ENCODE measurements at regions not wholly inside any gene's neighbourhood (a gene's known extent, or its start where the extent isn't known, plus 50 kb on each side); places are given as distances from the start of the nearest gene placed in this dataset.
A peak's percentile ranks its signal among the peaks of the same experiment; 100 is the strongest.

DNA sequence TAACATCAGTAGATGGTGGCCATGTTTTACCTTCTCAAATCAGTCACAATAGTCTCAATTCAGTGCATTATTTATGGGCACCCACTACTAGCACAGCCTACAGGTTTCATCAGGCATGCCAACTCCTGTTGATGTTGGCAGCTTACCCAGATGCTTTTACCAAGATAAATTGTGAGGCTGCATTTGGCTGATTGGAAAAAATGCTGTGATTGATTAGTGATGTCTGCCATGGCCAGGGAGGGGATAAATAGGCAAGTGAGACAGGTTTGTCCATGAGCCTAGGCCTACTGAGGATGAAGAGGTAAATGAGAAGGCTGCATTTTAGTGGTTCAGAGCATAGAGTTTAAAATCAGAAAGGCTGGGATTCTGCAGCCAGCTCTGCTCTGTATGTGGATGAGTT is 227.1 kb downstream of the NFATC2 start:
- Histone ChIP-seq H3K9ac (ENCODE audit: insufficient read depth in 1 of 2, low read depth in 2 of 2, low read length in 2 of 2) (no peak overlapping the region), H3K79me2 (ENCODE audit: control insufficient read depth, insufficient read depth, low read length) (no peaks in the 10 kb centered on the region), H3K27ac (ENCODE audit: extremely low read depth, low read depth, low read length) (no peak overlapping the region), H4K20me1 (replicated peaks; ENCODE audit: control insufficient read depth, insufficient read depth, low read length) (no peaks in the 10 kb centered on the region), H3K4me2 (ENCODE audit: insufficient read depth, low read length) (no peak overlapping the region), H3K9me3 (replicated peaks; ENCODE audit: control insufficient read depth, insufficient read depth, low read depth, low read length) (no peaks in the 10 kb centered on the region; the same call in 1 of the 2 replicates), H3K36me3 (ENCODE audit: control insufficient read depth, insufficient read depth, low read length) (no peaks in the 10 kb centered on the region), H3K4me1 (replicated peaks in 1 of 2; ENCODE audit: control insufficient read depth in 2 of 2, insufficient read depth in 2 of 2, low read length in 2 of 2) (peaks cover 7 to 12% of the 10 kb centered on the region in 2 experiments), H3K4me3 (no peak overlapping the region), H2AFZ (ENCODE audit: low read depth, low read length) (no peak overlapping the region), H3K27me3 (ENCODE audit: control insufficient read depth in 2 of 2, insufficient read depth in 2 of 2, low read length in 2 of 2) (peaks cover 5 to 37% of the 10 kb centered on the region in 2 experiments; a peak in 3 of 5 replicates), H3K9me1 (ENCODE audit: control insufficient read depth, insufficient read depth, low read length) (no peaks in the 10 kb centered on the region)
- TF ChIP-seq, protein P1, sequence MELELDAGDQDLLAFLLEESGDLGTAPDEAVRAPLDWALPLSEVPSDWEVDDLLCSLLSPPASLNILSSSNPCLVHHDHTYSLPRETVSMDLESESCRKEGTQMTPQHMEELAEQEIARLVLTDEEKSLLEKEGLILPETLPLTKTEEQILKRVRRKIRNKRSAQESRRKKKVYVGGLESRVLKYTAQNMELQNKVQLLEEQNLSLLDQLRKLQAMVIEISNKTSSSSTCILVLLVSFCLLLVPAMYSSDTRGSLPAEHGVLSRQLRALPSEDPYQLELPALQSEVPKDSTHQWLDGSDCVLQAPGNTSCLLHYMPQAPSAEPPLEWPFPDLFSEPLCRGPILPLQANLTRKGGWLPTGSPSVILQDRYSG (tag; conservative IDR thresholded peaks at IDR 0.05; ENCODE audit: low read depth) = no peak
- TF ChIP-seq ZBTB17 (CRISPR knock-in tag; IDR thresholded peaks at IDR 0.05) (peak; percentile 92), CREBBP (IDR thresholded peaks at IDR 0.05; ENCODE audit: low read depth, low read length) (no peak), ZNF23 (CRISPR knock-in tag; IDR thresholded peaks at IDR 0.05) (peak; percentile 89)
- BruUV-seq (replicated peaks) = no TSS peak
- intact Hi-C loops (cut with micrococcal nuclease) (no loop called here), in situ Hi-C loops (cut with MboI) (no loop called here)
- POLR2A ChIA-PET = no interaction called here
- CTCF ChIA-PET (ENCODE audit: low intra/inter-chr PET ratio) = no interaction called here
- FAIRE-seq (no peak), ATAC-seq (no peak), DNase-seq (ENCODE audit: extremely low read depth in 1 of 4, low spot score in 3 of 4) (no peak)

GRCh38 chr20:51313358-51313827 is 229.1 kb downstream of the NFATC2 start:
- ATAC-seq (no peak), DNase-seq (ENCODE audit: extremely low read depth in 1 of 4, low spot score in 3 of 4) (no peak), FAIRE-seq (no peak)
- Histone ChIP-seq H3K9ac (ENCODE audit: insufficient read depth in 1 of 2, low read depth in 2 of 2, low read length in 2 of 2) (no peak overlapping the region), H4K20me1 (replicated peaks; ENCODE audit: control insufficient read depth, insufficient read depth, low read length) (no peaks in the 10 kb centered on the region), H3K9me1 (ENCODE audit: control insufficient read depth, insufficient read depth, low read length) (no peaks in the 10 kb centered on the region), H3K27ac (ENCODE audit: extremely low read depth, low read depth, low read length) (no peak overlapping the region), H3K79me2 (ENCODE audit: control insufficient read depth, insufficient read depth, low read length) (no peaks in the 10 kb centered on the region), H3K4me1 (replicated peaks in 1 of 2; ENCODE audit: control insufficient read depth in 2 of 2, insufficient read depth in 2 of 2, low read length in 2 of 2) (peaks cover 0 to 5% of the 10 kb centered on the region in 2 experiments; a peak in 4 of 5 replicates), H3K36me3 (ENCODE audit: control insufficient read depth, insufficient read depth, low read length) (no peaks in the 10 kb centered on the region), H2AFZ (ENCODE audit: low read depth, low read length) (no peak overlapping the region), H3K4me2 (ENCODE audit: insufficient read depth, low read length) (no peak overlapping the region), H3K9me3 (replicated peaks; ENCODE audit: control insufficient read depth, insufficient read depth, low read depth, low read length) (no peaks in the 10 kb centered on the region; the same call in 1 of the 2 replicates), H3K27me3 (ENCODE audit: control insufficient read depth in 2 of 2, insufficient read depth in 2 of 2, low read length in 2 of 2) (peaks cover 5 to 37% of the 10 kb centered on the region in 2 experiments; a peak in 3 of 5 replicates), H3K4me3 (no peak overlapping the region)
- no TSS peak for BruUV-seq (replicated peaks)
- ChIA-PET CTCF (ENCODE audit: low intra/inter-chr PET ratio) (interaction anchor here (1.1 kb wide), 1 partner anchor 321 kb away, joined by 3 read pairs; no protein-coding TSS in a partner anchor), POLR2A (interaction anchor here (0.5 to 1.7 kb wide), 4 partner anchors 57 to 525 kb away, joined by 3 to 5 read pairs (median 4); no protein-coding TSS in a partner anchor)
- intact Hi-C loops (cut with micrococcal nuclease) = no loop called here
- WGBS (ENCODE audit: insufficient coverage, low coverage, missing lambda C conversion rate) = 1% methylated on average over 5 of the region's 5 CpGs
- 0 out of 2 replicates have a peak, but pooled peaks have one; percentile 16 for TF ChIP-seq MAFK (IDR thresholded peaks at IDR 0.05; ENCODE audit: low read length)
- TF ChIP-seq JUN (IDR thresholded peaks at IDR 0.05; ENCODE audit: borderline replicate concordance, low read depth, low read length) = no peak
- TF ChIP-seq JUN (CRISPR knock-in tag; IDR thresholded peaks at IDR 0.05; ENCODE audit: borderline replicate concordance) = no peak
- no peak for TF ChIP-seq ELK3 (CRISPR knock-in tag; IDR thresholded peaks at IDR 0.05)
- in situ Hi-C loops (cut with MboI) = no loop called here

Data from K562 (cell line).